IMR-90 (cell line): ENCODE measurements at regions not wholly inside any gene's neighbourhood (a gene's known extent, or its start where the extent isn't known, plus 50 kb on each side); places are given as distances from the start of the nearest gene placed in this dataset.

Experiments used
- ATAC-seq: fragments of 200-7000 bp; cut with Tn5 transposase; 2 replicates; pipeline ENCODE4 v1.9.1; 2020; ENCODE audit warnings: low read depth, mild to moderate bottlenecking, moderate library complexity
- BruUV-seq: library from RNA; stranded (reverse); fragments of 400-500 nt; replicated peaks from 2 replicates; lab custom pipeline; 2021; lab: Mats Ljungman, UMichigan
- CTCF ChIA-PET: fragments of 300-600 bp; formaldehyde crosslinking; extraction: SDS; loops from one replicate; lab custom pipeline; 2021; ENCODE audit warnings: antibody characterized with exemption; lab: Yijun Ruan, JAX
- POLR2A ChIA-PET: fragments of 300-600 bp; sonication (Branson Sonifier 250); formaldehyde crosslinking; loops from one replicate; lab custom pipeline; 2022; ENCODE audit warnings: antibody characterized with exemption; ENCODE audit not compliant: unreplicated experiment; lab: Charles Lee
- DNase-seq: peaks from one replicate; pipeline ENCODE4 v3.0.0; 2013
- H2AFZ ChIP-seq: replicated peaks from 2 replicates; pipeline ENCODE3; 2013; ENCODE audit warnings: low read length, mild to moderate bottlenecking; ENCODE audit not compliant: poor library complexity
- H2AK5ac ChIP-seq: 2 replicates; pipeline ENCODE4 v1.6.1; 2013; ENCODE audit warnings: low read depth, low read length, inconsistent platforms
- H2AK9ac ChIP-seq: replicated peaks from 2 replicates; pipeline ENCODE3; 2013; ENCODE audit warnings: mild to moderate bottlenecking, low read depth, low read length, moderate library complexity; ENCODE audit not compliant: poor library complexity
- H2BK120ac ChIP-seq: 2 replicates; pipeline ENCODE4 v1.6.1; 2013; ENCODE audit warnings: low read depth, low read length, inconsistent platforms
- H2BK15ac ChIP-seq: 3 replicates; pipeline ENCODE4 v1.6.1; 2013; ENCODE audit warnings: low read depth, low read length, inconsistent platforms
- H2BK20ac ChIP-seq: 2 replicates; pipeline ENCODE4 v1.6.1; 2013; ENCODE audit warnings: low read depth, mild to moderate bottlenecking, inconsistent platforms, low read length, moderate library complexity
- H2BK5ac ChIP-seq: 2 replicates; pipeline ENCODE4 v1.6.1; 2013; ENCODE audit warnings: mild to moderate bottlenecking, low read depth, low read length, inconsistent platforms; ENCODE audit not compliant: poor library complexity, severe bottlenecking
- H3K14ac ChIP-seq: replicated peaks from 2 replicates; pipeline ENCODE4 v1.6.1; 2013; ENCODE audit warnings: low read depth, low read length, inconsistent platforms
- H3K18ac ChIP-seq: 2 replicates; pipeline ENCODE4 v1.6.1; 2013; ENCODE audit warnings: low read depth, low read length, control low read depth
- H3K23ac ChIP-seq: 2 replicates; pipeline ENCODE4 v1.6.1; 2013; ENCODE audit warnings: low read depth, low read length, inconsistent platforms
- H3K27ac ChIP-seq: 2 replicates; pipeline ENCODE4 v1.5.1; 2013; ENCODE audit warnings: mild to moderate bottlenecking, control low read depth, low read length; ENCODE audit not compliant: insufficient read depth
- H3K27me3 ChIP-seq: 2 replicates; pipeline ENCODE4 v1.6.1; 2013; ENCODE audit warnings: low read length; ENCODE audit not compliant: control insufficient read depth, insufficient read depth
- H3K36me3 ChIP-seq: 2 replicates; pipeline ENCODE4 v1.6.1; 2013; ENCODE audit warnings: low read length, mixed read lengths; ENCODE audit not compliant: control insufficient read depth, insufficient read depth
- H3K4ac ChIP-seq: 2 replicates; pipeline ENCODE4 v1.6.1; 2013; ENCODE audit warnings: low read depth, low read length, inconsistent platforms
- H3K4me1 ChIP-seq: 2 replicates; pipeline ENCODE4 v1.6.1; 2013; ENCODE audit warnings: low read length, mixed read lengths; ENCODE audit not compliant: control insufficient read depth, insufficient read depth
- H3K4me2 ChIP-seq: 2 replicates; pipeline ENCODE4 v1.6.1; 2013; ENCODE audit warnings: low read depth, mild to moderate bottlenecking, control low read depth, low read length, moderate library complexity
- H3K4me3 ChIP-seq: 2 replicates; pipeline ENCODE4 v1.5.1; 2013; ENCODE audit warnings: low read depth, mild to moderate bottlenecking, control low read depth, low read length, moderate library complexity; ENCODE audit not compliant: insufficient read depth
- H3K56ac ChIP-seq: 2 replicates; pipeline ENCODE4 v1.6.1; 2013; ENCODE audit warnings: low read length, inconsistent platforms; ENCODE audit not compliant: insufficient read depth; ENCODE audit errors: extremely low read depth
- H3K79me1 ChIP-seq, 2 experiments: 2 replicates each; pipeline ENCODE4 v1.6.1; 2013; ENCODE audit warnings: low read length in 2 of 2, inconsistent platforms in 1 of 2, low read depth in 1 of 2
- H3K9ac ChIP-seq: 2 replicates; pipeline ENCODE4 v1.6.1; 2013; ENCODE audit warnings: low read depth, low read length, control low read depth
- H3K9me1 ChIP-seq: 2 replicates; pipeline ENCODE4 v1.6.1; 2013; ENCODE audit warnings: low read length, inconsistent platforms; ENCODE audit not compliant: insufficient read depth
- H3K9me3 ChIP-seq: 2 replicates; pipeline ENCODE4 v1.6.1; 2013; ENCODE audit warnings: low read length; ENCODE audit not compliant: control insufficient read depth, insufficient read depth
- H4K20me1 ChIP-seq: 2 replicates; pipeline ENCODE4 v1.6.1; 2013; ENCODE audit warnings: low read length, inconsistent platforms; ENCODE audit not compliant: insufficient read depth
- H4K5ac ChIP-seq: 2 replicates; pipeline ENCODE4 v1.6.1; 2013; ENCODE audit warnings: mild to moderate bottlenecking, low read depth, low read length, control low read depth
- H4K8ac ChIP-seq, 2 experiments: 2 replicates each; pipeline ENCODE4 v1.6.1; 2013; ENCODE audit warnings: low read depth in 2 of 2, low read length in 2 of 2, control low read depth in 1 of 2, inconsistent platforms in 1 of 2
- H4K91ac ChIP-seq: 2 replicates; pipeline ENCODE4 v1.6.1; 2013; ENCODE audit warnings: low read depth, low read length, inconsistent platforms; ENCODE audit not compliant: insufficient read depth
- BHLHE40 ChIP-seq: fragments of 150-350 bp; IDR thresholded peaks from 2 replicates; pipeline ENCODE4 v1.6.1; 2016; ENCODE audit warnings: mild to moderate bottlenecking, low read depth, low read length
- CEBPB ChIP-seq: IDR thresholded peaks from 2 replicates; pipeline ENCODE4 v1.6.1; 2012; ENCODE audit warnings: low read depth, low read length, improper control_type of control experiment
- CHD1 ChIP-seq: IDR thresholded peaks from 2 replicates; pipeline ENCODE4 v1.6.1; 2012; ENCODE audit warnings: low read depth, low read length, improper control_type of control experiment
- FOS ChIP-seq: fragments of 150-350 bp; IDR thresholded peaks from 2 replicates; pipeline ENCODE4 v1.6.1; 2016; ENCODE audit warnings: low read depth, low read length
- MAFK ChIP-seq: IDR thresholded peaks from 2 replicates; pipeline ENCODE4 v1.6.1; 2012; ENCODE audit warnings: low read depth, low read length, improper control_type of control experiment
- MAZ ChIP-seq: IDR thresholded peaks from 2 replicates; pipeline ENCODE4 v1.6.1; 2012; ENCODE audit warnings: low read depth, mild to moderate bottlenecking, low read length, improper control_type of control experiment, moderate library complexity, borderline replicate concordance
- MXI1 ChIP-seq: IDR thresholded peaks from 2 replicates; pipeline ENCODE4 v1.6.1; 2012; ENCODE audit warnings: low read depth, mild to moderate bottlenecking, low read length, moderate library complexity, borderline replicate concordance
- NFE2L2 ChIP-seq: fragments of 150-350 bp; IDR thresholded peaks from 2 replicates; pipeline ENCODE4 v1.6.1; 2016; ENCODE audit warnings: low read depth, mild to moderate bottlenecking, low read length
- POLR2A ChIP-seq: IDR thresholded peaks from 2 replicates; pipeline ENCODE4 v1.6.1; 2012; ENCODE audit warnings: mild to moderate bottlenecking, low read depth, low read length
- RAD21 ChIP-seq: IDR thresholded peaks from 2 replicates; pipeline ENCODE4 v1.6.1; 2012; ENCODE audit warnings: low read length, improper control_type of control experiment
- RCOR1 ChIP-seq: IDR thresholded peaks from 2 replicates; pipeline ENCODE4 v1.6.1; 2012; ENCODE audit warnings: mild to moderate bottlenecking, low read length, improper control_type of control experiment; ENCODE audit not compliant: insufficient replicate concordance
- RFX5 ChIP-seq: IDR thresholded peaks from 2 replicates; pipeline ENCODE4 v1.8.0; 2012; ENCODE audit warnings: low read depth, mild to moderate bottlenecking, low read length, moderate library complexity
- SMC3 ChIP-seq: fragments of 150-350 bp; IDR thresholded peaks from 2 replicates; pipeline ENCODE4 v1.6.1; 2016; ENCODE audit warnings: low read depth, mild to moderate bottlenecking, antibody characterized with exemption, low read length, moderate library complexity
- WGBS, 2 experiments: methylation state at CpG; one replicate each; pipeline versions ENCODE4 v1.1.5 to v1.1.7; 2013; ENCODE audit warnings: missing lambda C conversion rate in 2 of 2; ENCODE audit not compliant: insufficient read length in 1 of 2; ENCODE audit errors: extremely low coverage in 2 of 2; 5-methylcytosine and 5-hydroxymethylcytosine counted together
- dilution Hi-C: fragments of 300-500 bp; cut with HindIII; formaldehyde crosslinking; loops from one replicate; pipeline ENCODE4 v1.14.3; 2018; ENCODE audit warnings: low sequenced_read_pairs; ENCODE audit not compliant: unreplicated experiment
- in situ Hi-C: fragments of 300-500 bp; cut with MboI; formaldehyde crosslinking; loops from 3 replicates; pipeline ENCODE4 v1.14.3; 2019; ENCODE audit warnings: low sequenced_read_pairs, inconsistent platforms, mixed read lengths
- intact Hi-C: fragments of 100-400 bp; cut with micrococcal nuclease; formaldehyde crosslinking; loops from 2 replicates; pipeline ENCODE4 v1.10.0; 2022
- TF ChIP-seq, protein P1 (sequence below): fragments of 150-350 bp; IDR thresholded peaks from 2 replicates; pipeline ENCODE4 v1.6.1; 2016; ENCODE audit warnings: low read depth, mild to moderate bottlenecking, low read length, moderate library complexity, borderline replicate concordance
- TF ChIP-seq, protein P2 (sequence below): conservative IDR thresholded peaks from 2 replicates; pipeline ENCODE4 v1.5.1; 2012; ENCODE audit warnings: mild to moderate bottlenecking, low read depth, low read length, improper control_type of control experiment
- TF ChIP-seq, protein P3 (sequence below): fragments of 150-350 bp; IDR thresholded peaks from 2 replicates; pipeline ENCODE4 v1.6.1; 2017; ENCODE audit warnings: mild to moderate bottlenecking, antibody characterized with exemption, low read length, low read depth

GRCh38 chrX:95919605-95920004, 765.0 kb upstream of the DIAPH2 start:
- no peak for ATAC-seq

More at GRCh38 chrX:95919605-95920004, 765.0 kb upstream of the DIAPH2 start:
- no peak overlapping the region for H2BK20ac ChIP-seq
- no peak overlapping the region for H3K9ac ChIP-seq
- no peak overlapping the region for H2BK15ac ChIP-seq
- BruUV-seq = no TSS peak
- H3K4me3 ChIP-seq = no peak overlapping the region
- no peaks in the 10 kb centered on the region for H3K79me1 ChIP-seq
- H4K8ac ChIP-seq = no peak overlapping the region
- no peaks in the 10 kb centered on the region for H4K20me1 ChIP-seq
- H3K9me1 ChIP-seq = no peaks in the 10 kb centered on the region
- H3K14ac ChIP-seq = no peak overlapping the region
- no peak overlapping the region for H4K5ac ChIP-seq
- H3K27ac ChIP-seq = no peak overlapping the region
- no peak overlapping the region for H2BK120ac ChIP-seq
- H2AK5ac ChIP-seq = no peak overlapping the region
- H3K4ac ChIP-seq = no peak overlapping the region
- WGBS, 2 experiments = no CpG with 5 or more reads among the region's 1 CpG
- dilution Hi-C loops = no loop called here
- in situ Hi-C loops = no loop called here
- TF ChIP-seq, protein P1, sequence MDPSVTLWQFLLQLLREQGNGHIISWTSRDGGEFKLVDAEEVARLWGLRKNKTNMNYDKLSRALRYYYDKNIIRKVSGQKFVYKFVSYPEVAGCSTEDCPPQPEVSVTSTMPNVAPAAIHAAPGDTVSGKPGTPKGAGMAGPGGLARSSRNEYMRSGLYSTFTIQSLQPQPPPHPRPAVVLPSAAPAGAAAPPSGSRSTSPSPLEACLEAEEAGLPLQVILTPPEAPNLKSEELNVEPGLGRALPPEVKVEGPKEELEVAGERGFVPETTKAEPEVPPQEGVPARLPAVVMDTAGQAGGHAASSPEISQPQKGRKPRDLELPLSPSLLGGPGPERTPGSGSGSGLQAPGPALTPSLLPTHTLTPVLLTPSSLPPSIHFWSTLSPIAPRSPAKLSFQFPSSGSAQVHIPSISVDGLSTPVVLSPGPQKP = no peak
- TF ChIP-seq MAFK (no peak), RCOR1 (no peak), CHD1 (no peak), RAD21 (no peak), RFX5 (no peak), BHLHE40 (no peak), POLR2A (no peak), FOS (no peak), MXI1 (no peak), MAZ (no peak), CEBPB (no peak), SMC3 (no peak), NFE2L2 (no peak)
- TF ChIP-seq, protein P2, sequence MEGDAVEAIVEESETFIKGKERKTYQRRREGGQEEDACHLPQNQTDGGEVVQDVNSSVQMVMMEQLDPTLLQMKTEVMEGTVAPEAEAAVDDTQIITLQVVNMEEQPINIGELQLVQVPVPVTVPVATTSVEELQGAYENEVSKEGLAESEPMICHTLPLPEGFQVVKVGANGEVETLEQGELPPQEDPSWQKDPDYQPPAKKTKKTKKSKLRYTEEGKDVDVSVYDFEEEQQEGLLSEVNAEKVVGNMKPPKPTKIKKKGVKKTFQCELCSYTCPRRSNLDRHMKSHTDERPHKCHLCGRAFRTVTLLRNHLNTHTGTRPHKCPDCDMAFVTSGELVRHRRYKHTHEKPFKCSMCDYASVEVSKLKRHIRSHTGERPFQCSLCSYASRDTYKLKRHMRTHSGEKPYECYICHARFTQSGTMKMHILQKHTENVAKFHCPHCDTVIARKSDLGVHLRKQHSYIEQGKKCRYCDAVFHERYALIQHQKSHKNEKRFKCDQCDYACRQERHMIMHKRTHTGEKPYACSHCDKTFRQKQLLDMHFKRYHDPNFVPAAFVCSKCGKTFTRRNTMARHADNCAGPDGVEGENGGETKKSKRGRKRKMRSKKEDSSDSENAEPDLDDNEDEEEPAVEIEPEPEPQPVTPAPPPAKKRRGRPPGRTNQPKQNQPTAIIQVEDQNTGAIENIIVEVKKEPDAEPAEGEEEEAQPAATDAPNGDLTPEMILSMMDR = no peak
- TF ChIP-seq, protein P3, sequence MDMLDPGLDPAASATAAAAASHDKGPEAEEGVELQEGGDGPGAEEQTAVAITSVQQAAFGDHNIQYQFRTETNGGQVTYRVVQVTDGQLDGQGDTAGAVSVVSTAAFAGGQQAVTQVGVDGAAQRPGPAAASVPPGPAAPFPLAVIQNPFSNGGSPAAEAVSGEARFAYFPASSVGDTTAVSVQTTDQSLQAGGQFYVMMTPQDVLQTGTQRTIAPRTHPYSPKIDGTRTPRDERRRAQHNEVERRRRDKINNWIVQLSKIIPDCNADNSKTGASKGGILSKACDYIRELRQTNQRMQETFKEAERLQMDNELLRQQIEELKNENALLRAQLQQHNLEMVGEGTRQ = no peak
- no peaks in the 10 kb centered on the region for H3K27me3 ChIP-seq
- no peak overlapping the region for H3K23ac ChIP-seq
- H3K4me2 ChIP-seq = no peak overlapping the region
- H3K9me3 ChIP-seq = no peaks in the 10 kb centered on the region
- POLR2A ChIA-PET = no interaction called here
- H3K36me3 ChIP-seq = no peaks in the 10 kb centered on the region
- H2AK9ac ChIP-seq = no peak overlapping the region
- no peak overlapping the region for H3K18ac ChIP-seq
- no peaks in the 10 kb centered on the region for H3K4me1 ChIP-seq
- no peak overlapping the region for H3K56ac ChIP-seq
- H2BK5ac ChIP-seq = no peak overlapping the region
- intact Hi-C loops = no loop called here
- DNase-seq = no peak
- H4K91ac ChIP-seq = no peak overlapping the region
- CTCF ChIA-PET = no interaction called here
- no peak overlapping the region for H2AFZ ChIP-seq
